ENCODE measurements at regions not wholly inside any gene's neighbourhood (a gene's known extent, or its start where the extent isn't known, plus 50 kb on each side); places are given as distances from the start of the nearest gene placed in this dataset.
"Not testable (repeated sequence)": the region's sequence is repeated elsewhere in the genome, so short reads cannot be mapped to it uniquely, and the experiment has no call there.

- no peaks in the 10 kb centered on the region for H3K4me1 ChIP-seq
- DNase-seq: no peak
- H3K36me3 ChIP-seq: no peaks in the 10 kb centered on the region
- no peak overlapping the region for H3K4me3 ChIP-seq
- H3K27ac ChIP-seq: no peak overlapping the region
- no peaks in the 10 kb centered on the region for H3K9me3 ChIP-seq (replicated peaks)
- H3K27me3 ChIP-seq: no peaks in the 10 kb centered on the region
Measured at GRCh38 chr4:28247805-28248204, 1387.2 kb downstream of the STIM2 start.

GRCh38 chr4:28248269-28248668 lies 1387.6 kb downstream of the STIM2 start:
- no peak overlapping the region for H3K4me3 ChIP-seq
- DNase-seq: no peak
- no peaks in the 10 kb centered on the region for H3K4me1 ChIP-seq

DNA sequence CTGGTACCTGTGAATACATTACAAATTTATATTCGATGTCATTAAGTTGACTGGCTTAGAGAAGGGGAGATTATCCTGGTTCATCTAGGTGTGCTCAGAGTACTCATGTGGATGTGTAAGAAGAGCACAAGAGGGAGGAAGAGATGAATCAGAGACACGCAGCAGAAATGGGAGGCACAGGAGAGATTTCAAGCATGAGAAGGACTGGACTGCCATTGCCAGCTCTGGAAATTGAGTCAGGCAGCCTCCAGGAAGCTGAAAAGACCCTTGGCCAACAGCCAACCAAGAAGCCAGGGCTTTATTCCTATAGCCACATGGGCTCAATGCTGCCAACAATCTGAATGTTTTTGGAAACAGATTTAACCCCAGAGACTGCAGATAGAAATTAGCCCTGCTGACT lies 1390.0 kb downstream of the STIM2 start:
- Histone ChIP-seq H3K9me3 (replicated peaks) (no peaks in the 10 kb centered on the region; the same call in 1 of the 2 replicates), H3K36me3 (no peaks in the 10 kb centered on the region), H3K4me3 (no peak overlapping the region), H3K27ac (no peak overlapping the region), H3K27me3 (no peaks in the 10 kb centered on the region), H3K4me1 (no peaks in the 10 kb centered on the region)
- no peak for DNase-seq

More at GRCh38 chr4:28248269-28248668, 1387.6 kb downstream of the STIM2 start:
- H3K36me3 ChIP-seq: no peaks in the 10 kb centered on the region
- no peaks in the 10 kb centered on the region for H3K9me3 ChIP-seq (replicated peaks)
- no peak overlapping the region for H3K27ac ChIP-seq
- no peaks in the 10 kb centered on the region for H3K27me3 ChIP-seq

DNA sequence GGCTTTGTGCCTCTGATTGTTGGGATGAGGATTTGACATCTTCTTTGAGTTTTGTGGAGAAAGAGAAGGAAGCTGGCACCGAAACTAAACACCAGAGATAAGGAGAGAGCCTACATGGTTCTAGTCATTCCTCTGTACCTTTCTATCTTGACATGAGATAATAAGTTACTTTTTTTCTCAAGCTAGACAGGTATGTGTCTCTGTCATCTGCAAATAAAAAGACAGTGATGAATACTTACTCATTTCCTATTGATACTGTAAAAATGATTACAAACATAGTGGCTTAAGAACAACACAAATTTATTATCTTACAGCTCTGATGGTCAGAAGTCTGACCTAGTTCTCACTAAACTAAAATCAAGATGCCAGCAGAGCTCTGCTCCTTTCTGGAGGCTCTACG lies 1391.2 kb downstream of the STIM2 start:
- H3K27ac ChIP-seq: no peak overlapping the region
- no peaks in the 10 kb centered on the region for H3K4me1 ChIP-seq
- no peaks in the 10 kb centered on the region for H3K27me3 ChIP-seq
- no peaks in the 10 kb centered on the region for H3K36me3 ChIP-seq
- no peak overlapping the region for H3K4me3 ChIP-seq
- no peaks in the 10 kb centered on the region; the same call in 1 of the 2 replicates for H3K9me3 ChIP-seq (replicated peaks)
- no peak for DNase-seq

- H3K36me3 ChIP-seq: no peaks in the 10 kb centered on the region
- DNase-seq: no peak
- H3K27me3 ChIP-seq: no peaks in the 10 kb centered on the region
- H3K4me1 ChIP-seq: no peaks in the 10 kb centered on the region
- no peak overlapping the region for H3K4me3 ChIP-seq
- no peaks in the 10 kb centered on the region; the same call in 1 of the 2 replicates for H3K9me3 ChIP-seq (replicated peaks)
- H3K27ac ChIP-seq: no peak overlapping the region
Measured at GRCh38 chr4:28254003-28254402, 1393.4 kb downstream of the STIM2 start.

DNA sequence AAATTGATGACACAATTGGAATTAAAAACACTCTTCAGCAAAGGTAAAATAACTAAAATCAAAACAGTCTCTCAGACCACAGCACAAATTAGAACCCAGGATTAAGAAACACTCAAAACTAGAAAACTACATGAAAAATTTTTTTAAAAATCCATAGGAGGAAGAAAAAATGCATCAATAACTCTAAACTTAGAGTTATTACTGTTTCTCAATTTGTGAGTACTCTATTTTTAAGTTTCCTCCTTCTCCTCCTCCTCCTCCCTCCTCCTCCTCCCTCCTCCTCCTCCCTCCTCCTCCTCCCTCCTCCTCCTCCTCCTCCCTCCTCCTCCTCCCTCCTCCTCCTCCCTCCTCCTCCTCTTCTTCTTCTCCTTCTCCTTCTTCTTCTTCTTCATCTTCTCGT lies 1395.7 kb downstream of the STIM2 start:
- H3K27ac ChIP-seq: no peak overlapping the region
- DNase-seq: no peak
- no peaks in the 10 kb centered on the region for H3K27me3 ChIP-seq
- H3K4me3 ChIP-seq: no peak overlapping the region
- no peaks in the 10 kb centered on the region for H3K36me3 ChIP-seq
- no peaks in the 10 kb centered on the region for H3K4me1 ChIP-seq
- H3K9me3 ChIP-seq (replicated peaks): no peaks in the 10 kb centered on the region; the same call in 1 of the 2 replicates

DNA sequence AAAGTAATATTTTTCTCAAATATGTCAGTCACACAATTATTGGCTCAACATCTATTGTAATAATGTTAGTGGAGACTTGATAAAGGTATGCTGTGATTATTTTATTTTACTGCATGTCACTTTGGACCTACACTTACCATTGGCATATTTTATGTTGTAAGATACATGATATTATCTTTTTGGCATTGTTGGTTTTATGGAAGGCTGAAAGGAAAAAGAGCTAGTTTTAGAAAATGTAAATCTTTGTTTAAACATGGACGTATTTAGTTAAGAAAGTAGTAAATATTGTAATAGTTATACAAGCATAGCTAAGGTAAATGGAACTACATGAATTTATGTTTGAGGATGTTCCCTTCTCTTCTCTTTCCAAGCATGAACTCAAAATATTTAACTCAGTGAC lies 1399.3 kb downstream of the STIM2 start:
- Histone ChIP-seq H3K36me3 (no peaks in the 10 kb centered on the region), H3K27me3 (no peaks in the 10 kb centered on the region), H3K9me3 (replicated peaks) (no peaks in the 10 kb centered on the region; the same call in 1 of the 2 replicates), H3K27ac (no peak overlapping the region), H3K4me3 (no peak overlapping the region), H3K4me1 (no peaks in the 10 kb centered on the region)
- DNase-seq: no peak

- H3K9me3 ChIP-seq (replicated peaks): no peaks in the 10 kb centered on the region
- H3K4me3 ChIP-seq: no peak overlapping the region
- no peak overlapping the region for H3K27ac ChIP-seq
- no peaks in the 10 kb centered on the region for H3K4me1 ChIP-seq
- no peaks in the 10 kb centered on the region for H3K27me3 ChIP-seq
- no peaks in the 10 kb centered on the region for H3K36me3 ChIP-seq
- no peak for DNase-seq
Measured at GRCh38 chr4:28267166-28267565, 1406.5 kb downstream of the STIM2 start.

GRCh38 chr4:28269426-28269825 lies 1408.8 kb downstream of the STIM2 start:
- Histone ChIP-seq H3K9me3 (replicated peaks) (no peaks in the 10 kb centered on the region), H3K27me3 (no peaks in the 10 kb centered on the region), H3K4me1 (no peaks in the 10 kb centered on the region), H3K36me3 (no peaks in the 10 kb centered on the region), H3K4me3 (no peak overlapping the region), H3K27ac (no peak overlapping the region)
- no peak for DNase-seq

- no peaks in the 10 kb centered on the region for H3K9me3 ChIP-seq (replicated peaks)
- no peak overlapping the region for H3K4me3 ChIP-seq
- no peaks in the 10 kb centered on the region; the same call in 1 of the 2 replicates for H3K4me1 ChIP-seq
- H3K27ac ChIP-seq: no peak overlapping the region
- DNase-seq: no peak
- no peaks in the 10 kb centered on the region for H3K36me3 ChIP-seq
- H3K27me3 ChIP-seq: no peaks in the 10 kb centered on the region
Measured at GRCh38 chr4:28277931-28278330, 1417.3 kb downstream of the STIM2 start.

- DNase-seq: no peak
- no peaks in the 10 kb centered on the region; the same call in 1 of the 2 replicates for H3K4me1 ChIP-seq
- H3K4me3 ChIP-seq: no peak overlapping the region
- no peaks in the 10 kb centered on the region for H3K27me3 ChIP-seq
- H3K9me3 ChIP-seq (replicated peaks): no peaks in the 10 kb centered on the region
- H3K36me3 ChIP-seq: no peaks in the 10 kb centered on the region
- H3K27ac ChIP-seq: no peak overlapping the region
Measured at GRCh38 chr4:28278676-28279075, 1418.0 kb downstream of the STIM2 start.

DNA sequence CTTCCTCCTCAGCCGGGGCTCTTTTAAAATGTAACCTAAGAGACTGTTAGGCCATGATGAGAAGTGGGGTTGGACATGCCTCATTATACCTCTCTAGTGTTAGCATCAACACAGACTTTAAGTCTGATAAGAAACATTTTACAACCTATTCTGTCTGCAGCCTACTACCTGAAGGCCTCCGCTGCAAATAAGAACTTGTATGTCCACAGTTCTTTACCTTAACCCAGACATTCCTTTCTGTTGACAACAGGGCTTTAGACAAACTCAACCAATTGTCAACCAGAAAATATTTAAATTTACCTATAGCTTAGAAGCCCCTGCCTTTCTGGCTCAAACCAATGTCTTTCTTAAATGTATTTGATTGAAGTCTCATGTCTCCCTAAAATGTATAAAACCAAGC lies 1418.6 kb downstream of the STIM2 start:
- H3K4me1 ChIP-seq: no peaks in the 10 kb centered on the region; the same call in 1 of the 2 replicates

DNA sequence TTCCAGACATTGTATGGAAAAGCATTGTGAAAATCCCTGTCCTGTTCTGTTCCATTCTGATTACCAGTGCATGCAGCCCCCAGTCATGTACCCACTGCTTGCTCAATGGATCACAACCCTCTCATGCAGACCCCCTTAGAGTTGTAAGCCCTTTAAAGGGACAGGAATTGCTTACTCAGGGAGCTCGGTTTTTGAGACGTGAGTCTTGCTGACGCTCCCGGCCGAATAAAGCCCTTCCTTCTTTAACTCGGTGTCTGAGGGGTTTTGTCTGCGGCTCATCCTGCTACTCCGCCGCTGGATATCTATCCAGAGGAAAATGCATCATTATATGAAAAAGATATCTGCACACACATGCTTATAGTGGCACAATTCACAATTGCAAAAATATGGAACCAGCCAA lies 1425.6 kb downstream of the STIM2 start:
- H3K4me1 ChIP-seq: peaks cover 23% of the 10 kb centered on the region
- H3K36me3 ChIP-seq; H3K9me3 ChIP-seq (replicated peaks); H3K27me3 ChIP-seq; H3K4me3 ChIP-seq; DNase-seq; H3K27ac ChIP-seq: not testable (repeated sequence)

More for the DNA sequence above, 1418.6 kb downstream of the STIM2 start:
- no peak overlapping the region for H3K27ac ChIP-seq
- H3K9me3 ChIP-seq (replicated peaks): no peaks in the 10 kb centered on the region
- DNase-seq: no peak
- no peaks in the 10 kb centered on the region for H3K36me3 ChIP-seq
- no peak overlapping the region for H3K4me3 ChIP-seq
- H3K27me3 ChIP-seq: no peaks in the 10 kb centered on the region

- Histone ChIP-seq H3K9me3 (replicated peaks) (no peaks in the 10 kb centered on the region; the same call in 1 of the 2 replicates), H3K4me3 (no peak overlapping the region), H3K27ac (peak overlapping the region; percentile 70), H3K36me3 (no peaks in the 10 kb centered on the region), H3K4me1 (peaks cover 23% of the 10 kb centered on the region), H3K27me3 (no peaks in the 10 kb centered on the region)
- peak; percentile 60 to 72 for DNase-seq
Measured at GRCh38 chr4:28287831-28288233, 1427.2 kb downstream of the STIM2 start.

DNA sequence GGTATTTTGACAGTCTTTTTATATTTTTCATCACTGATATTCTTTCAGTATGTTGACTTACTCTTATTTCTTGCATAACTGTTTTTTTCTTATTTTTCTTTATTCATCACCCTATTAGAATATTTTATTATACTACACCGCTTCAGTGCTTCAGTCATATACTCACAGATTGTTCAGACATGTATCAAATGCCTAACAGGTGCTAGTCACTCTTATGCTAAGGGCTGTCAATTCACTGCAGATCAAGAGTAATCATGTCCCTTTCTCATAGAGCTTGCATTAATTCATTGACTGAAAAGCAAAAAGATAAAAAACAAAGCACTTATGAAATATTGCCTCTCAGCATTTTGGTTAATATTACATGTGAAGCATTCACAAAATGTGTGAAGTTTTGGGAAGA lies 1435.6 kb downstream of the STIM2 start:
- DNase-seq: no peak

DNA sequence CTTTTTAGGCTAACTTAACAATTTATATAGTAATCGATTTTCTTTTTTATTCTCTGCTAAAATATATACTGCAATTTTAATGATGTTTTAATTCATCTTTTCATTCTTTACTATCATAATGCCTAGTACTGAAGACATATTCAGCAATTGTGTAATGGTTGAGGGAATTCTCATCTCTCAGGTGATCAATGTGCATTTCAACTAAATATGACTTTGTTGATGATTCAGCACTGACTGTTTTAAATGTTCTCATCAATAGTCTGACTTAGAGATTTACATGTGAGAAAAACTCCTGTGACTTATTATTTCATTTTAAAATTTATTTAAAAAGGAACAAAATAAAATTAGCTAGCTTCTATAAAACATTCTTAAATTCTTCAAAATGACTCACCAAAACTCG lies 1450.3 kb downstream of the STIM2 start:
- no peaks in the 10 kb centered on the region for H3K36me3 ChIP-seq
- no peaks in the 10 kb centered on the region for H3K4me1 ChIP-seq
- no peak overlapping the region for H3K4me3 ChIP-seq
- no peaks in the 10 kb centered on the region for H3K27me3 ChIP-seq
- no peak for DNase-seq
- no peaks in the 10 kb centered on the region for H3K9me3 ChIP-seq (replicated peaks)
- H3K27ac ChIP-seq: no peak overlapping the region

More for the DNA sequence above, 1435.6 kb downstream of the STIM2 start:
- Histone ChIP-seq H3K36me3 (no peaks in the 10 kb centered on the region), H3K4me1 (no peaks in the 10 kb centered on the region), H3K27me3 (no peaks in the 10 kb centered on the region), H3K27ac (no peak overlapping the region), H3K4me3 (no peak overlapping the region), H3K9me3 (replicated peaks) (no peaks in the 10 kb centered on the region)

Measured in SJCRH30 (cell line).